SK-N-SH (cell line): ENCODE measurements at regions not wholly inside any gene's neighbourhood (a gene's known extent, or its start where the extent isn't known, plus 50 kb on each side); places are given as distances from the start of the nearest gene placed in this dataset.

Experiments used
- FOXM1 ChIP-seq: IDR thresholded peaks from 2 replicates; pipeline ENCODE4 v1.4.0; 2012; ENCODE audit warnings: low read depth, mild to moderate bottlenecking
- GABPA ChIP-seq: IDR thresholded peaks from 2 replicates; pipeline ENCODE4 v1.4.0; 2012; ENCODE audit warnings: low read depth, mild to moderate bottlenecking
- JUND ChIP-seq: IDR thresholded peaks from 2 replicates; pipeline ENCODE4 v1.4.0; 2012
- POLR2AphosphoS5 ChIP-seq: IDR thresholded peaks from 2 replicates; pipeline ENCODE4 v1.6.1; 2012; ENCODE audit warnings: low read depth, low read length
- RXRA ChIP-seq: IDR thresholded peaks from 2 replicates; pipeline ENCODE4 v1.4.0; 2012; ENCODE audit warnings: low read depth, mild to moderate bottlenecking, borderline replicate concordance
- SIN3A ChIP-seq: IDR thresholded peaks from 2 replicates; pipeline ENCODE4 v1.6.1; 2012; ENCODE audit warnings: low read depth, mild to moderate bottlenecking, low read length, moderate library complexity, borderline replicate concordance
- USF2 ChIP-seq: fragments of 150-350 bp; IDR thresholded peaks from 2 replicates; pipeline ENCODE4 v1.6.1; 2017; ENCODE audit warnings: antibody characterized with exemption, low read length, low read depth, borderline replicate concordance
- TF ChIP-seq, protein P1 (sequence below): fragments of 200-600 bp; sonication (generic); IDR thresholded peaks from 2 replicates; pipeline ENCODE4 v1.6.1; 2017; ENCODE audit warnings: antibody characterized with exemption, mild to moderate bottlenecking, moderate library complexity

- TF ChIP-seq RXRA (no peak), USF2 (no peak), JUND (no peak), SIN3A (no peak), FOXM1 (no peak), POLR2AphosphoS5 (no peak), GABPA (no peak)
- TF ChIP-seq, protein P1, sequence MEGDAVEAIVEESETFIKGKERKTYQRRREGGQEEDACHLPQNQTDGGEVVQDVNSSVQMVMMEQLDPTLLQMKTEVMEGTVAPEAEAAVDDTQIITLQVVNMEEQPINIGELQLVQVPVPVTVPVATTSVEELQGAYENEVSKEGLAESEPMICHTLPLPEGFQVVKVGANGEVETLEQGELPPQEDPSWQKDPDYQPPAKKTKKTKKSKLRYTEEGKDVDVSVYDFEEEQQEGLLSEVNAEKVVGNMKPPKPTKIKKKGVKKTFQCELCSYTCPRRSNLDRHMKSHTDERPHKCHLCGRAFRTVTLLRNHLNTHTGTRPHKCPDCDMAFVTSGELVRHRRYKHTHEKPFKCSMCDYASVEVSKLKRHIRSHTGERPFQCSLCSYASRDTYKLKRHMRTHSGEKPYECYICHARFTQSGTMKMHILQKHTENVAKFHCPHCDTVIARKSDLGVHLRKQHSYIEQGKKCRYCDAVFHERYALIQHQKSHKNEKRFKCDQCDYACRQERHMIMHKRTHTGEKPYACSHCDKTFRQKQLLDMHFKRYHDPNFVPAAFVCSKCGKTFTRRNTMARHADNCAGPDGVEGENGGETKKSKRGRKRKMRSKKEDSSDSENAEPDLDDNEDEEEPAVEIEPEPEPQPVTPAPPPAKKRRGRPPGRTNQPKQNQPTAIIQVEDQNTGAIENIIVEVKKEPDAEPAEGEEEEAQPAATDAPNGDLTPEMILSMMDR = no peak
Measured at GRCh38 chr5:42875785-42876374, 64.2 kb upstream of the SELENOP start.
